Fibroblast of lung (primary cell): ENCODE measurements at regions not wholly inside any gene's neighbourhood (a gene's known extent, or its start where the extent isn't known, plus 50 kb on each side); places are given as distances from the start of the nearest gene placed in this dataset.
A peak's percentile ranks its signal among the peaks of the same experiment; 100 is the strongest.

Experiments used
- DNase-seq, 2 donors: peaks; one replicate each; pipeline versions ENCODE4 v3.0.0 to v3.0.0-alpha.2; 2010; ENCODE audit warnings: low read depth in 2 of 2
- H2AFZ ChIP-seq: 2 replicates; pipeline ENCODE4 v1.5.1; 2012; ENCODE audit warnings: low read length, control low read depth, inconsistent platforms
- H3K27ac ChIP-seq: 2 replicates; pipeline ENCODE4 v1.5.1; 2011; ENCODE audit warnings: low read length, control low read depth; ENCODE audit not compliant: insufficient read depth
- H3K27me3 ChIP-seq: 2 replicates; pipeline ENCODE4 v1.5.1; 2011; ENCODE audit warnings: mild to moderate bottlenecking, low read length; ENCODE audit not compliant: control insufficient read depth, insufficient read depth
- H3K36me3 ChIP-seq: 2 replicates; pipeline ENCODE4 v1.5.1; 2011; ENCODE audit warnings: low read length; ENCODE audit not compliant: control insufficient read depth, insufficient read depth
- H3K4me1 ChIP-seq: 2 replicates; pipeline ENCODE4 v1.5.1; 2011; ENCODE audit warnings: low read length; ENCODE audit not compliant: control insufficient read depth, insufficient read depth; ENCODE audit errors: extremely low read depth
- H3K4me2 ChIP-seq: 2 replicates; pipeline ENCODE4 v1.5.1; 2011; ENCODE audit warnings: low read length, control low read depth; ENCODE audit not compliant: insufficient read depth; ENCODE audit errors: extremely low read depth
- H3K4me3 ChIP-seq, 4 experiments: fragments of 200-600 bp in 1 of 4; sonication (generic) in 1 of 4; replicated peaks in 1 of 4; 2 replicates each; pipeline ENCODE4 v1.5.1; 2011 to 2016; ENCODE audit warnings: low read length in 4 of 4, low read depth in 3 of 4, mild to moderate bottlenecking in 3 of 4, control low read depth in 2 of 4, inconsistent platforms in 1 of 4, mixed read lengths in 1 of 4; ENCODE audit not compliant: insufficient read depth in 1 of 4; ENCODE audit errors: control extremely low read depth in 1 of 4
- H3K79me2 ChIP-seq: 2 replicates; pipeline ENCODE4 v1.5.1; 2012; ENCODE audit warnings: mild to moderate bottlenecking, low read length, inconsistent platforms; ENCODE audit not compliant: control insufficient read depth, insufficient read depth
- H3K9ac ChIP-seq: 2 replicates; pipeline ENCODE4 v1.5.1; 2011; ENCODE audit warnings: mild to moderate bottlenecking, low read length, control low read depth; ENCODE audit not compliant: insufficient read depth
- H3K9me3 ChIP-seq: 2 replicates; pipeline ENCODE4 v1.5.1; 2012; ENCODE audit warnings: low read depth, low read length; ENCODE audit not compliant: control insufficient read depth, insufficient read depth
- H4K20me1 ChIP-seq: 2 replicates; pipeline ENCODE4 v1.5.1; 2011; ENCODE audit warnings: low read length; ENCODE audit not compliant: control insufficient read depth, insufficient read depth; ENCODE audit errors: extremely low read depth
- CTCF ChIP-seq, 2 donors: IDR thresholded peaks in 1 of 2; conservative IDR thresholded peaks in 1 of 2; 1 replicate in 1 of 2; 2 replicates in 1 of 2; pipeline ENCODE4 v1.5.1; 2011 to 2012; ENCODE audit warnings: low read length in 2 of 2, control low read depth in 1 of 2, inconsistent platforms in 1 of 2, low read depth in 1 of 2, mild to moderate bottlenecking in 1 of 2
- EZH2 ChIP-seq: IDR thresholded peaks from 2 replicates; pipeline ENCODE4 v1.5.1; 2012; ENCODE audit warnings: low read length, control low read depth, mild to moderate bottlenecking; ENCODE audit errors: missing control alignments

- H3K4me3 ChIP-seq = no peak overlapping the region
- TF ChIP-seq CTCF (conservative IDR thresholded peaks at IDR 0.05 in 1 of 2, IDR thresholded peaks at IDR 0.05 in 1 of 2; ENCODE audit: low read depth in 1 of 2, low read length in 2 of 2) (peak; percentile 5 to 34), EZH2 (no peak)
- H3K36me3 ChIP-seq = no peaks in the 10 kb centered on the region
- no peaks in the 10 kb centered on the region for H3K79me2 ChIP-seq
- no peak for DNase-seq
- no peaks in the 10 kb centered on the region for H3K27me3 ChIP-seq
- H3K9me3 ChIP-seq = no peaks in the 10 kb centered on the region
- no peak overlapping the region for H3K27ac ChIP-seq
- no peaks in the 10 kb centered on the region for H3K4me1 ChIP-seq
- H3K4me2 ChIP-seq = no peak overlapping the region
- H2AFZ ChIP-seq = no peak overlapping the region
- no peaks in the 10 kb centered on the region for H4K20me1 ChIP-seq
- H3K9ac ChIP-seq = no peak overlapping the region
Measured at GRCh38 chr12:127711108-127711507, 555.9 kb upstream of the TMEM132C start.

DNA sequence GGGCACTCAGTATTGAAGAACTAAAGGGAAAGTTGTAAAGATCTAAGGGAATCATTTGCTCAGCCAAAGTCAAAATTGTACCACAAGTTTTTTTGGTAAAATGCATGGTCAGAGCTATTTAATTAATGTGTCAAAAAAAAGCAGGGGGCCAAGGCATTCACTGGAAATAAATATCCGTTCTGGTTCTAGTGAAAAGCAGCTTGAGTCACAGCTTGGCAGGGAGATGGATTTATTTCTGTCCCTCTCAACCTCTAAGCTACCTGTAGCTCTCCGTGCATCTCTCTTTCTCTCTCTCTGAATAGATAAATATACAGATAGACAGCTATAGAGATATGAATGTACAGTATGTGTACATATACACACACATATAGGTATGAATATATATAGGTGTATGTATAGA lies 554.4 kb upstream of the TMEM132C start:
- H3K4me3 ChIP-seq = no peak overlapping the region
- H3K4me1 ChIP-seq = no peaks in the 10 kb centered on the region
- H4K20me1 ChIP-seq = no peaks in the 10 kb centered on the region
- no peaks in the 10 kb centered on the region for H3K36me3 ChIP-seq
- TF ChIP-seq CTCF (conservative IDR thresholded peaks at IDR 0.05 in 1 of 2, IDR thresholded peaks at IDR 0.05 in 1 of 2; ENCODE audit: low read depth in 1 of 2, low read length in 2 of 2) (no peak), EZH2 (no peak)
- H3K79me2 ChIP-seq = no peaks in the 10 kb centered on the region
- H3K27ac ChIP-seq = no peak overlapping the region
- no peak for DNase-seq
- no peaks in the 10 kb centered on the region for H3K9me3 ChIP-seq
- H3K9ac ChIP-seq = no peak overlapping the region
- H3K27me3 ChIP-seq = no peaks in the 10 kb centered on the region
- H2AFZ ChIP-seq = no peak overlapping the region
- H3K4me2 ChIP-seq = no peak overlapping the region

- Histone ChIP-seq H3K79me2 (no peaks in the 10 kb centered on the region), H3K27ac (no peak overlapping the region), H3K36me3 (no peaks in the 10 kb centered on the region), H4K20me1 (no peaks in the 10 kb centered on the region), H3K9me3 (no peaks in the 10 kb centered on the region), H3K4me3 (no peak overlapping the region), H3K4me2 (no peak overlapping the region), H3K4me1 (no peaks in the 10 kb centered on the region), H2AFZ (no peak overlapping the region), H3K27me3 (no peaks in the 10 kb centered on the region), H3K9ac (no peak overlapping the region)
- TF ChIP-seq EZH2 = no peak
- TF ChIP-seq CTCF (conservative IDR thresholded peaks at IDR 0.05 in 1 of 2, IDR thresholded peaks at IDR 0.05 in 1 of 2; ENCODE audit: low read depth in 1 of 2, low read length in 2 of 2) = no peak
- no peak for DNase-seq
Measured at GRCh38 chr12:127716166-127716565, 550.8 kb upstream of the TMEM132C start.
